Vagina (tissue), 2 donors: ENCODE measurements at regions not wholly inside any gene's neighbourhood (a gene's known extent, or its start where the extent isn't known, plus 50 kb on each side); places are given as distances from the start of the nearest gene placed in this dataset.

Source experiments
- POLR2A ChIP-seq, 2 donors: fragments of 450-650 bp; IDR thresholded peaks; one replicate each; pipeline ENCODE4 v1.6.1; 2017; ENCODE audit warnings: antibody characterized with exemption in 2 of 2, mild to moderate bottlenecking in 2 of 2, moderate library complexity in 2 of 2
- TF ChIP-seq, protein P1 (sequence below), 3 experiments: fragments of 450-650 bp in 2 of 3; fragments of 200-600 bp in 1 of 3; sonication (generic) in 1 of 3; IDR thresholded peaks; one replicate each; pipeline ENCODE4 v1.5.1; 2017 to 2019; ENCODE audit warnings: antibody characterized with exemption in 3 of 3, mild to moderate bottlenecking in 2 of 3, moderate library complexity in 2 of 3

DNA sequence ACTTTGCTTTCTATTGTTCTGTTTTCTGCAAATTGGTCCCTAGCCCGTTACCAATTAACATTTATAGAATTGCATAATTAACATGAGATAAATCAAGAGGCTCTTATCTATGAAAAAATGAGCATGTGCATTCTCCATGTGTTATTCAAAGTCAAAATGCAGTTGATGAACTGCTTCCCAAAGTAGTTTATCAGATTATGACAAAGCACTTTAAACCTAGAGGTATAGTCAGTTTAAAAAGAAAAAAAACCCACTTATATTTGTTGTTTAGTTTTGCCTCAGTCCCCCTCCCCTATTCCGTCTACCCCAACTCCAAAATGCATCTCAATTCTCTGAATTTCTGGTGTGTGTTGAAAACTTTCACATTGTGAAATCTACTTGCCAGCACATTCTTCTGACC, 119.5 kb downstream of the ATXN3L start:
- TF ChIP-seq, protein P1, sequence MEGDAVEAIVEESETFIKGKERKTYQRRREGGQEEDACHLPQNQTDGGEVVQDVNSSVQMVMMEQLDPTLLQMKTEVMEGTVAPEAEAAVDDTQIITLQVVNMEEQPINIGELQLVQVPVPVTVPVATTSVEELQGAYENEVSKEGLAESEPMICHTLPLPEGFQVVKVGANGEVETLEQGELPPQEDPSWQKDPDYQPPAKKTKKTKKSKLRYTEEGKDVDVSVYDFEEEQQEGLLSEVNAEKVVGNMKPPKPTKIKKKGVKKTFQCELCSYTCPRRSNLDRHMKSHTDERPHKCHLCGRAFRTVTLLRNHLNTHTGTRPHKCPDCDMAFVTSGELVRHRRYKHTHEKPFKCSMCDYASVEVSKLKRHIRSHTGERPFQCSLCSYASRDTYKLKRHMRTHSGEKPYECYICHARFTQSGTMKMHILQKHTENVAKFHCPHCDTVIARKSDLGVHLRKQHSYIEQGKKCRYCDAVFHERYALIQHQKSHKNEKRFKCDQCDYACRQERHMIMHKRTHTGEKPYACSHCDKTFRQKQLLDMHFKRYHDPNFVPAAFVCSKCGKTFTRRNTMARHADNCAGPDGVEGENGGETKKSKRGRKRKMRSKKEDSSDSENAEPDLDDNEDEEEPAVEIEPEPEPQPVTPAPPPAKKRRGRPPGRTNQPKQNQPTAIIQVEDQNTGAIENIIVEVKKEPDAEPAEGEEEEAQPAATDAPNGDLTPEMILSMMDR (IDR thresholded peaks at IDR 0.05): no peak
- TF ChIP-seq POLR2A (IDR thresholded peaks at IDR 0.05): no peak
